MG63 (cell line): ENCODE measurements at regions not wholly inside any gene's neighbourhood (a gene's known extent, or its start where the extent isn't known, plus 50 kb on each side); places are given as distances from the start of the nearest gene placed in this dataset.

ENCODE experiments used
- DNase-seq: peaks from one replicate; pipeline ENCODE4 v3.0.0-alpha.2; 2020
- H3K27me3 ChIP-seq: fragments of 250-450 bp; sonication (Bioruptor Pico); 2 replicates; pipeline ENCODE4 v1.5.1; 2020; ENCODE audit warnings: mild to moderate bottlenecking, moderate library complexity
- H3K36me3 ChIP-seq: fragments of 250-450 bp; sonication (Bioruptor Pico); 2 replicates; pipeline ENCODE4 v1.5.1; 2020; ENCODE audit warnings: mild to moderate bottlenecking, moderate library complexity
- H3K4me3 ChIP-seq: fragments of 250-450 bp; sonication (Bioruptor Pico); 2 replicates; pipeline ENCODE4 v1.5.1; 2020; ENCODE audit warnings: mild to moderate bottlenecking, moderate library complexity
- H3K9me3 ChIP-seq: fragments of 250-450 bp; sonication (Bioruptor Pico); 2 replicates; pipeline ENCODE4 v1.5.1; 2020; ENCODE audit warnings: mild to moderate bottlenecking, moderate library complexity

DNA sequence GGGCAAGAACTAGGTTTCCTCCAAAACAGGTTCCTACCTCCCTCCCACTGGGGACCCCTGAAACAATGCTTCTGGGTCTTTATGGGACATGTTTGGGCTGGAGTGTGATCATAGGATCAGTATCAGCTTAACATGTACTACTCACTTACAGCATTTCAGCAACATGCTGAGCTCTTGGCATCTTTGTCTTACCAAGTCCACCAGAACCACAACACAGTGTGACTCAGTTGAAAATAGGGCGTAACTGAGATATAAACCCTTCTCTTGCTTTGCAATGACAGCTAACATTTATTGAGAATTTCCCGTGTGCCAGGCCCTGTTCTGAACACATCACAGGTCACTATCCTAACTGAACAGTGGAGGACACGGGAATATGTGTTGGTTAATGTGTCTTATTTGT is 218.5 kb upstream of the LNX1 start:
- no peak for DNase-seq
- no peaks in the 10 kb centered on the region for H3K27me3 ChIP-seq
- H3K4me3 ChIP-seq, result no peak overlapping the region
- no peaks in the 10 kb centered on the region for H3K9me3 ChIP-seq
- H3K36me3 ChIP-seq, result no peaks in the 10 kb centered on the region

DNA sequence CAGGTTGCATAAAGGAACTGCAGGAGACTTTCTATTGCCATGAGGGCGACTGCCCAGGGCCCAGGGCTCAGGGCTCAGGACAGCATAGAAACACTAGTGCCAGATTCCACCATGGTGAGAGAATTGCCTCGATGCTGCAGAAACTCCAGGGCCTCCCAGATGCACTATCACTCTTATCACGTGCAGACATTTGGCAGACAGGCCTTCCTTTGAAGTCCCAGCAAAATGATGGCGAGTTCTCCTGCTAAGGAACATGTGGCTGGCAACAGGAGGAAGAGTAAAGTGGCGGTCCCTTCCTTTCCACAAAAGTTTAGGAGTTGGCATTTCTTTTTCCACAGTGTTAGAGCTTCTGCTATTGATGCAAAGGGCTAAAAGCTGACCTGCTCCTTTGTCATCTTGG is 214.0 kb upstream of the LNX1 start:
- no peak for DNase-seq
- no peaks in the 10 kb centered on the region for H3K9me3 ChIP-seq
- H3K27me3 ChIP-seq, result no peaks in the 10 kb centered on the region
- H3K36me3 ChIP-seq, result no peaks in the 10 kb centered on the region
- H3K4me3 ChIP-seq, result no peak overlapping the region

DNA sequence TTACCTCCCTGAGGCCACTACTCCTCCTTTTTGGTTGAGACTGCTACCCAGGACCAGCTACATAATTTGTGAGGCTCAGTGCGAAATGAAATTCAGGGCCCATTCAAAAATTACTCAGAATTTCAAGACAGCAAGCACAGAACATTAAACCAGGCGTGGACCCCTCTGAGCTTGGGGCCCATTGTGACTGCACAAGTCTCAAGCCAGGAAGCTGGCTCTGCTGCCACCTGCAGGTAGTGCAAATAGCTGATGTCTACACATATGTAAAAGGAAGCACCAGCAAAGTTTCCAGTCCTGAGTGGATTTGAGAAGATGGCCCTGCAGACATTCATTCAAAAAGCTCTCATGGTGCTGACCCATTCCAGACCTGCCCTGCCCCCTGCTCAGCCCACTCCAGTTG is 213.4 kb upstream of the LNX1 start:
- DNase-seq, result peak; percentile 51
- H3K4me3 ChIP-seq, result no peak overlapping the region
- no peaks in the 10 kb centered on the region for H3K36me3 ChIP-seq
- H3K27me3 ChIP-seq, result no peaks in the 10 kb centered on the region
- no peaks in the 10 kb centered on the region for H3K9me3 ChIP-seq

DNA sequence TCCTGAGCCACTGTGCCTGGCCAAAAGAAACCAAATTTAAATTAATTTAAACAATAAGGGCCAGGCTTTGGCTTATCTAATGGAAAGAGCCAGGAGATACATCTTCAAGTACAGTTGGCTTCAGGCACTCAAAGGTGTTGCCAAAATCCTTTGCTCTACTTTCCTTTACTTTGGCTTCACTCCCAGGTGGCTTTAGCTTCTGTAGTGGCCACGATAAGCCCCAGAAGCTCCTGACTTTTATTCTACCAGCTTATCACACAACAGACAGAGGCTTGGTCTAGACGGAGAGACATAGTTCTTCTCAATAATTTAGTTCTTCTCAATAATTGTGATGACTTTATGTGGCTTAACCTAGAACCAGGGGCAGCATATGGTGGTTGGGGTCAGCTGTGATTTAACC is 211.2 kb upstream of the LNX1 start:
- no peak for DNase-seq
- Histone ChIP-seq H3K4me3 (no peak overlapping the region), H3K27me3 (no peaks in the 10 kb centered on the region), H3K9me3 (no peaks in the 10 kb centered on the region), H3K36me3 (no peaks in the 10 kb centered on the region)

DNA sequence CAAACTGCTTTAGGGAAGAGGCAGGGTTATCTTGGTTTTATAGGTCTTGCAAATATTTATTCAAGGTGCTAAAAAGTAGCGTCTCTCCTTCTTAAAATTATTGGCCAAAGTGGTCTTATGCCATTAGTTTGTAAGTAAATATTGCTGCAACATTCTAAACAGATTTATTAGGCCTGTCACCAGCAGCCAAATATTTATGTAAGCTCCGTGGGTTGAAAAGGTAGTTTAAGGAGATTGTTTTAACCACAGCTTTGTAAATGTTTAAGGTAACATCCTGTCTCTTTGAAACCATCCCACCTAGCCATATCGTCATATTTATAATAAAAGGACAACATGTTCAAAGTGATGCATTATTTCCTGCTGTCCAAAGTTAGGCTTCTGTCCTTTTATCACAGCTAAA is 210.1 kb upstream of the LNX1 start:
- Histone ChIP-seq H3K27me3 (no peaks in the 10 kb centered on the region), H3K4me3 (no peak overlapping the region), H3K36me3 (no peaks in the 10 kb centered on the region), H3K9me3 (no peaks in the 10 kb centered on the region)
- DNase-seq, result no peak

DNA sequence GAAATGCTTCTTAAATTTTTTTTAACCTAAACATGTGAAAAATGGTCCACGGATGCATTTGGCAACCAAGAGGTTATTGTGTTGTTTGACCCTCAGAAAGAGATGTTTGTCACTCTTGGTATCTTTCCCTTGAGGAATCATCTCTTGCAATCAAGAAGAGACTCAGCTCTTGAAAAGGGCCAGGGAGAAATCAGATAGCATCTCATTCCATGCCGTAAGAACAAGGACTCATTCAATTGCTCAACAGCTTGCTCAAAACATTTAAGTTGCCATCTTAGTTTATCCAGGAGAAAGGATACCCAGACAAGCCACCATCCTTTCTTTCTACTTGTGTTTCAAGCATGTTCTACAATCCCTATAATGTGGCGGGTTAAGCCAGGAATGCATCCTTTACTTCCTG is 209.5 kb upstream of the LNX1 start:
- Histone ChIP-seq H3K36me3 (no peaks in the 10 kb centered on the region), H3K9me3 (no peaks in the 10 kb centered on the region), H3K27me3 (no peaks in the 10 kb centered on the region), H3K4me3 (no peak overlapping the region)
- DNase-seq, result no peak

DNA sequence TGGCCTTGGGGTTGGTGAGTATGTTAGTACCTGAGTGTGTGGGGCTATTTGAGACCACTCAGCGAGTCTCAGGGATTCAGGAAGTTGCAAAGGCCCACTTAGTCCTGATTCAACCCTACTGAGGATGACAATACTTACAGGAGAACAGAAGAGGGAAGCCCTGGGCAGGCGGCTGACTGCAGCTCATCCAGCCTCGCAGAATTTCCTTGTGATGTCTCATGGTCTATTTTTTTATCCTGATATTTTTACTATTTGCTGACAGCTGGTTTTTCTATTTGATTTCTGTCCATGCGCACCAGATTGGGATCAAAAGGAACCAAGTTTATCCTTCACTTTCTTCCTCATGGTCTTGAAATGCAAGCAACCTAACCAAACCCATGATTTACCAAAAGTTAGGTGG is 201.8 kb upstream of the LNX1 start:
- H3K9me3 ChIP-seq, result no peaks in the 10 kb centered on the region
- H3K4me3 ChIP-seq, result no peak overlapping the region
- H3K27me3 ChIP-seq, result no peaks in the 10 kb centered on the region
- no peak for DNase-seq
- H3K36me3 ChIP-seq, result no peaks in the 10 kb centered on the region

DNA sequence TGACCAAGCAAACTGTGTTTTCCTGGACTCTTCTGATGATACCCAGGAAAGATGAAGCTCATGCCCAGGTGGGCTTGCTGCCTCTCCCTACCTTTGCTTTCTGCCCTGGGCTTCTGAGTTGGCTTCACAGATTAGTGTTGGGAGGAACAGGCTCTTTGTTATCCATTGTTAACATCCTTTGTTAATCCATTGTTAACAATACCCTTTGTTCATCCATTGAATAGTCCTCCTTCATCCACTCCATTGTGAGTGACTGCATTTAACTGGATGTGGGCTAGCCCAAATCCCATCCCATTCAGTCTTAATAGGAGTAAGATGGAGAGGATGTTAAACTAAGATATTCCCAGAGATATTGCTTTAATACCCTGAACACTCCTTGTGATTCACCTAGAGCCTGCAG is 199.0 kb upstream of the LNX1 start:
- H3K36me3 ChIP-seq, result no peaks in the 10 kb centered on the region
- no peak for DNase-seq

DNA sequence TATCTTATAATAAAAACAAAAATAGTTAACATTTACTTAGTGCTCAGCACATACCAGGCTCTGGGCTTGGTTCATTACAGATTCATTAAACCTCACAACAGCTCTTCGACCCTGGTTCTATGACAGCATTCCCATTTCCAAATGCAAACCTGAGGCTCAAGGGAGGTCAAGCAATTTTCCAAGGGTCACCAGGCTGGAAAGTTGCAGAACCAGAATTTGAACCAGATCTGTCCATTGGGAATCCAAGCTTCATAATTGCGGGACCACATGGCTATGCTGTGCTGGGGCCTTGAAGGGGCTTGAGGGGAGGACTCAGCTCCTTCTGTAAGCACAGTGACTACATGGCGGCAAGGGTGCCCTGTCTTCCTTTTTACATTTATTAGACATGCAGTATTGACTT is 197.3 kb upstream of the LNX1 start:
- Histone ChIP-seq H3K9me3 (no peaks in the 10 kb centered on the region), H3K4me3 (no peak overlapping the region), H3K27me3 (no peaks in the 10 kb centered on the region), H3K36me3 (no peaks in the 10 kb centered on the region)
- no peak for DNase-seq

More for the DNA sequence above, 199.0 kb upstream of the LNX1 start:
- Histone ChIP-seq H3K9me3 (no peaks in the 10 kb centered on the region), H3K4me3 (no peak overlapping the region), H3K27me3 (no peaks in the 10 kb centered on the region)

DNA sequence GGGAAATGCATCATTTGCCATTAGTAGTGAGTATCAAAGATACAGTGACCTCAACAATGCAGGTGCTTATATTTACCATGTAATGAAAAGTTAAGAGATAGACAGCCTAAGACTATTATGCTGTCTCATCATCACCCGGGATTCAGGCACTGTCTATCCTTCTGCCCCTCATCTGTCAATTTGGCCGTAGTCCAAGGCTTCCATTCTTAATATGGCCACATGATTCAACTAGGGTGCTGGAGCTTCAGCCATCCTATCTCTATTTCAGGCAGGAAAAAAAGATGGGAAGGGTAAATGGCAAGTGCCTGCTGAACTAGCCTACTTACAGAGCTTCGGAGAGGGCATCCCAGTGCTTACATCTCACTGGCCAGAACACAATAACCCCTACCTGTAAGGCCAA is 196.7 kb upstream of the LNX1 start:
- H3K36me3 ChIP-seq, result no peaks in the 10 kb centered on the region
- H3K27me3 ChIP-seq, result no peaks in the 10 kb centered on the region
- no peaks in the 10 kb centered on the region for H3K9me3 ChIP-seq
- no peak for DNase-seq
- H3K4me3 ChIP-seq, result no peak overlapping the region

DNA sequence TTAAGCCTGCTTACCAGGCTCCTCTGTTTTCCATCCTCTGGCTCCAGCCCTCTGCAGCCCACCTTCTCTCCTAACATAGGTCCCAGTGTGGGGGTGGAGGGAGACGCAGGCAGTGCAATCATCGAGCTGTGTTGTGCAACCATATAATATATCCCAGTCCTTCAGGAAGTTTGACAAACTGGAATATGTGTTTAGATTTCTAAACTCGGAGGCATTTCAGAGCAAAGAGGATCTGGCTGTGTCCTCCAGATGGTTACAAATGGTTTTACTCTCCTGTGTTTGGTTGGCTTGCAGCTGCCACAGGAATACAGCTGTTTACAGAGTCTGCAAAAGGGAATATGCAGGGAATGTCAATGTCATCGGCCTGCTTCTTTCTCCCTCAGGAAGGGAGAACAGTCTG is 195.3 kb upstream of the LNX1 start:
- no peaks in the 10 kb centered on the region for H3K9me3 ChIP-seq
- H3K4me3 ChIP-seq, result no peak overlapping the region
- no peaks in the 10 kb centered on the region for H3K27me3 ChIP-seq
- DNase-seq, result no peak
- no peaks in the 10 kb centered on the region for H3K36me3 ChIP-seq

DNA sequence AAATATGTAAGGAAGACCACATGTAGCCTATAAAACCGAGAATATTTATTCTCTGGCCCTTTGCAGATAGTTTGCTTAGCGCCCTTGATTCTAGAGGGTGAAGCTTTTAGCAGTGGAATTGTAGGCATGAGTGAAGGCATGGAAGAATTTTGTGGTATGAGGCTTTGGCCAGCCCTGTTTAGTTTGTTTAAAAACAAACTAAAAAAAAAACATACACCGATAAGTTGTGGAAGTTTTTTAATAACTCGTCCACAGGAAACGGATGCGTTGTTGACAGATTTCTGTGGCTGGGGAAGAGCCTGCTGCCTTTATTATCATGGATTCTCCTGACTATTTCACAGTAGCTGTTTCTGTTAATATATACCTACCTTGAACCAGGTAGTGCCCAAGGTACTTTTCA is 194.7 kb upstream of the LNX1 start:
- H3K4me3 ChIP-seq, result no peak overlapping the region
- DNase-seq, result no peak
- H3K36me3 ChIP-seq, result no peaks in the 10 kb centered on the region

DNA sequence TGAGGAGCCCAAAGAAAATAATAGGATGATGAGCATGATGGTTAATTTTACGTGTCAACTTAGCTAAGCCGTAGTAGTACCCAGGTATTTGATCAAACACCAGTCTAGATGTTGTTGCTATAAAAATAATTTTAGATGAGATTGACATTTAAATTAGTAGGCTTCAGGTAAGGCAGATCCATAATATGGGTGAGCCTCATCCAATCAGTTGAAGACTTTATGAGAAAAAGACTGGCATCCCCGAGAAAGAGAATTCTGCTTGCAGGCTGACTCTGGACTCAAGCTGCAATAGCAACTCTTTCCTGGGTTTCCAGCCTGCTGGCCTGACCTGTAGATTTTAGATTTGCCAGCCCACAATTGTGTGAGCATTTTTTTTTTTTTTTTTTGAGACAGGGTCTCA is 192.8 kb upstream of the LNX1 start:
- no peak for DNase-seq
- Histone ChIP-seq H3K27me3 (no peaks in the 10 kb centered on the region), H3K4me3 (no peak overlapping the region)

More for the DNA sequence above, 194.7 kb upstream of the LNX1 start:
- H3K9me3 ChIP-seq, result no peaks in the 10 kb centered on the region
- no peaks in the 10 kb centered on the region for H3K27me3 ChIP-seq

DNA sequence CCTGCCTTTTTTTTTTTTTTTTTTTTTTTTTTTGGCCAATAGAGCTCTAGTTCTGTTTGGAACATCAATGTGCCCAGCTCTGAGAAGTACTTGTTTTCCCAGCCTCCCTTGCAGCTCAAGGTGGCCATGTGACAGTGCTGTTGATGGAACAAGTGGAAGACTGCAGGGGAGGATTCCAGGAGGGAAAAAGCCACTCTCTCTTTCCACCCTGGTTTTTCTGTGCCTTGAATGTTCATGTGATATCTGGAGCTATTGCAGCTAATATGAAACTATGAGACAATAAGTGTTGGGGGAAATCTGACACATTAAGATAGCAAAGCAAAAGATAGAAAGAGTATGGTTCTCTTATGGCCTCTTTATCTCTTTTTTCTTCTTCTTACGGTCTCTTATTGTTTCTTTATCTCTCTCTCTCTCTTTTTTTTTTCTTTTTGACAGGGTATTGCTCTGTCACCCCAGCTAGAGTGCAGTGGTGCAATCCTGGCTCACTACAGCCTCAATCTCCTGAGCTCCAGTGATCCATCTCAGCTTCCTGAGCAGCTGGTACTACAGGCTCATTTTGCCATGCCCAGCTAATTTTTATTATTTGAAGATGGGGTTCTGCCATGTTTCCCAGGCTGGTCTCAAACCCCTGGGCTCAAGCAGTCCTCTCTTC is 192.0 kb upstream of the LNX1 start:
- Histone ChIP-seq H3K9me3 (no peaks in the 10 kb centered on the region), H3K27me3 (no peaks in the 10 kb centered on the region), H3K4me3 (no peak overlapping the region), H3K36me3 (no peaks in the 10 kb centered on the region)
- no peak for DNase-seq

More for the DNA sequence above, 192.8 kb upstream of the LNX1 start:
- H3K36me3 ChIP-seq, result no peaks in the 10 kb centered on the region
- no peaks in the 10 kb centered on the region for H3K9me3 ChIP-seq

DNA sequence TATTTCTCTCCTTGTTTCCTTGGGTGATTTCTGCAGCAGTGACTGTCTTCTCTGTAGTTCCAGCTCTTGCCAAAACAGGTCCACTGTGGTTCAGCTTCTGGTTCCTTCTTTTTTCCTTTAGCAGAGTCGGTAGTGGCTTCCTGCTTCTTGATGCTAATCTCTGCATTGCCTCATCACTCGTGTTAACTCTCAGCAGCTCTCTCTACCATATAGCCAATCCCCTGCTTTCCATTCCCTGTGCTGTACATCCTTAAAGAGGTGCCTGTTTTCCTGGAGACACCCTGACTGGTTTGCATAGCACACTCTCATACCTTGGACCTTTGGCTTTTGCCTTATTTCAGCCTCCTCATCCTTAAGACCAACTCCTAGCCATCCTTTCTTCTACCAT is 191.2 kb upstream of the LNX1 start:
- Histone ChIP-seq H3K4me3 (no peak overlapping the region), H3K36me3 (no peaks in the 10 kb centered on the region), H3K9me3 (no peaks in the 10 kb centered on the region), H3K27me3 (no peaks in the 10 kb centered on the region)
- DNase-seq, result no peak

DNA sequence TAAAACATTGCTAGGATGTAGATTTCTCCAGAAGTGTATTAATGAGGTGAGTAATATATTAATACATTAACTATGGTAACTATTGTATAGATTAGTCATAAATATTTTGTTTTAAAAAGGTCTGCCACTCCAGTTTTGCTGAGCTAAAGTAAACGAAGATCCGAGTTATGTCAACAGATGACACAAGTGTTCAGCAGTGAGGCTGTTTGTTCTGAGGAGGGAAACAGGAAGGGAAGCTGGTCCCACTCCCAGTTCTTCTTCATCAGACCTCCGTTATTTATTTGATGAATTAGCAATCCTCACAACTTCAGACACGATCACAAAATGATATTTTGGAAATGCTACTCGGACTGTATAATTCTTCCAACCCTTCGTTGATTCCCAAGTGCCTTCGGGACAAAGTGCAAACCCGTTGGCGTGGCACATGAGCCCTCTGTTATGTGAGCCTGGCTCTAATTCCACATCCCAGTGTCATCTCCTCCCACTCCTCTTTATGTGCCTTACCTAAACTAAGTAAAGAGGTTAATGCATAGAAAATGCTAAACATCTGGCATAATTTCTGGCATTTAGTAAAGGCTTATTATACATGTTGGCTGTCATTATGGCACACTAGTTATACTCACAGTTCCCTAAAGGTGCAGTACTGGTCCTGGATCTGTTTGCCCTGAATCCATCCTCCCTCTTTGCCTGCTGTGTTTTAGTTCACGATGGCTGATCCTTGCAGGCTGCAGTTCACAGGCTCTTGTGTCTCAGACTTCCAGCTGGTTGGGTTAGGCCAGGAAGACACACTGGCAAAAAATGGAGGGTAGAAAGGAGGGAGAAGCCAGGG is 190.6 kb upstream of the LNX1 start:
- H3K4me3 ChIP-seq, result no peak overlapping the region
- no peaks in the 10 kb centered on the region for H3K9me3 ChIP-seq
- DNase-seq, result peak; percentile 82
- no peaks in the 10 kb centered on the region for H3K36me3 ChIP-seq
- no peaks in the 10 kb centered on the region for H3K27me3 ChIP-seq

DNA sequence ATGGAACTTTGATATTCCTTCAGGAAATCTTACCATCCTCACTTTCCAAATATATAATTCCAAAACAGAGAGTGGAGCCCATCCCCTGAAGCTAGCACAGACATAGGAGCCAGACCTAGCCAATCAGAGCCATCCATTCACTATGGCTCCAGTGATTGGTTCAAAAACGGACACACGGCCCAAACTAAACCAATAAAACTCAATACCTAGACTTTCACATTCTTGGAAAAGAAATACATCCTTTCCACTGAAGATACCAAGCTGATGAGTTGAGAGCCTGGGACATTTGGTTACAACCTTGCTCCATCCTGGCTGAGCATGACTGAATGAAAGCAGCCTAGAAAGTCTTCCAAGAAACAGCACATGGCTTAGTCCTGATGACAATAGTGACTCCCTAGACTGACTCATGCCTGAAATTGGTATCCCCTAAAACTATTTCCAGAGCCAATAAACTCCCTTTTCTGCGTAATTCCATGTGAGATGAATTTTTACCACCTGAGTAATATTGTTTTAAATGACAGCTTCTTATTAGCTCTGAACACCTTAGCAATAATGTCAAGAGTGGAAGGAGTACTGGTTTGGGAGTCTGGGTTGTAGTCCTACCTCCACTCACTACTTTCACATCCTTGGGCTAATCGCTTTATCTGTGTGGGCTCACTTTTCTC is 189.6 kb upstream of the LNX1 start:
- Histone ChIP-seq H3K27me3 (no peaks in the 10 kb centered on the region), H3K36me3 (no peaks in the 10 kb centered on the region), H3K4me3 (no peak overlapping the region), H3K9me3 (no peaks in the 10 kb centered on the region)
- DNase-seq, result peak; percentile 48

DNA sequence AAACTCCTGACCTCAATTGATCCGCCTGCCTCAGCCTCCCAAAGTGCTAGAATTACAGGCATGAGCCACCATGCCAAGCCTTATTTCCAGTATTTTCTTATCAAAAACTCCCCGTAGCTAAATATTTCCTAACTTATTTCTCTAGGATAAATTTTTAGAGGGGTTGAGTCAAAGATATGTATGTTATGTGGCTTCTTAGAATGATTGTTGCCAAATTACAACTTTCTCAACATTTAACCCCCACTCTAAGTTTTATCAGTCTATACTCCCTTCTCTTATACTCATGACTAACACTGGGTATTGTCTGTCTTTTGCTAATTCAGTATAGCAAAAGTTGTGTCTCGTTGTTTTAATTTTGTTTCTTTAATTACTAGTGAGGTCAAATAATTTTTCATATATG is 187.7 kb upstream of the LNX1 start:
- no peaks in the 10 kb centered on the region for H3K27me3 ChIP-seq
- DNase-seq, result no peak
- H3K4me3 ChIP-seq, result no peak overlapping the region
- no peaks in the 10 kb centered on the region for H3K9me3 ChIP-seq
- H3K36me3 ChIP-seq, result no peaks in the 10 kb centered on the region
